ENCODE measurements at regions not wholly inside any gene's neighbourhood (a gene's known extent, or its start where the extent isn't known, plus 50 kb on each side); places are given as distances from the start of the nearest gene placed in this dataset.
"Not testable (repeated sequence)": the region's sequence is repeated elsewhere in the genome, so short reads cannot be mapped to it uniquely, and the experiment has no call there.

- 87 to 92% methylated on average over 2 of the region's 2 CpGs for WGBS, 2 donors
- Histone ChIP-seq H3K4me3 (no peak overlapping the region), H3K36me3 (no peaks in the 10 kb centered on the region), H3K4me1 (no peaks in the 10 kb centered on the region), H3K27ac (no peak overlapping the region), H3K9me3 (no peaks in the 10 kb centered on the region), H3K27me3 (no peaks in the 10 kb centered on the region)
- no peak for DNase-seq
- intact Hi-C loops (cut with DNase I) = no loop called here
- no peak for TF ChIP-seq EP300 (IDR thresholded peaks at IDR 0.05)
Observed at GRCh38 chrX:8005678-8006347, 78.6 kb upstream of the PNPLA4 start.

GRCh38 chrX:8003147-8003883 is 76.1 kb upstream of the PNPLA4 start:
- Histone ChIP-seq H3K27me3 (no peaks in the 10 kb centered on the region), H3K27ac (no peak overlapping the region), H3K4me3 (no peak overlapping the region), H3K9me3 (no peaks in the 10 kb centered on the region), H3K4me1 (no peaks in the 10 kb centered on the region), H3K36me3 (no peaks in the 10 kb centered on the region)
- DNase-seq = no peak
- intact Hi-C loops (cut with DNase I) = no loop called here
- TF ChIP-seq EP300 (IDR thresholded peaks at IDR 0.05) (no peak), POLR2A (IDR thresholded peaks at IDR 0.05) (no peak), POLR2AphosphoS5 (IDR thresholded peaks at IDR 0.05) (no peak), CTCF (IDR thresholded peaks at IDR 0.05) (no peak)
- 98% methylated on average over 29 of the region's 29 CpGs for WGBS, 2 donors

- Histone ChIP-seq H3K27me3 (no peaks in the 10 kb centered on the region), H3K4me3 (no peak overlapping the region), H3K9me3 (no peaks in the 10 kb centered on the region), H3K4me1 (no peaks in the 10 kb centered on the region), H3K36me3 (no peaks in the 10 kb centered on the region), H3K27ac (no peak overlapping the region)
- intact Hi-C loops (cut with DNase I) = loop anchor here (2.0 to 5.0 kb wide), 2 partner anchors 742 to 820 kb away; no protein-coding TSS in a partner anchor
- no peak for DNase-seq
- TF ChIP-seq POLR2AphosphoS5 (IDR thresholded peaks at IDR 0.05) (no peak), POLR2A (IDR thresholded peaks at IDR 0.05) (no peak)
Observed at GRCh38 chrX:7996851-7997250, 69.6 kb upstream of the PNPLA4 start.

GRCh38 chrX:7996414-7996813 is 69.2 kb upstream of the PNPLA4 start:
- no peak for TF ChIP-seq POLR2A (IDR thresholded peaks at IDR 0.05)
- TF ChIP-seq CTCF (IDR thresholded peaks at IDR 0.05) = peak in 3 of 4 experiments; percentile 23 to 49 (median 24)
- Histone ChIP-seq H3K36me3 (no peaks in the 10 kb centered on the region), H3K9me3 (no peaks in the 10 kb centered on the region), H3K27ac (no peak overlapping the region), H3K4me1 (no peaks in the 10 kb centered on the region), H3K4me3 (no peak overlapping the region), H3K27me3 (no peaks in the 10 kb centered on the region)
- DNase-seq = no peak
- intact Hi-C loops (cut with DNase I) = loop anchor here (2.0 to 5.0 kb wide), 2 partner anchors 742 to 821 kb away; no protein-coding TSS in a partner anchor
- WGBS, 2 donors = 18 to 26% methylated on average over 2 of the region's 2 CpGs

GRCh38 chrX:7993873-7994272 is 66.7 kb upstream of the PNPLA4 start:
- Histone ChIP-seq H3K4me1 (no peaks in the 10 kb centered on the region), H3K27me3 (no peaks in the 10 kb centered on the region), H3K9me3 (no peaks in the 10 kb centered on the region), H3K4me3 (no peak overlapping the region), H3K27ac (no peak overlapping the region), H3K36me3 (no peaks in the 10 kb centered on the region)
- TF ChIP-seq POLR2A (IDR thresholded peaks at IDR 0.05) = no peak
- TF ChIP-seq EP300 (IDR thresholded peaks at IDR 0.05) = no peak
- TF ChIP-seq POLR2AphosphoS5 (IDR thresholded peaks at IDR 0.05) = no peak
- TF ChIP-seq CTCF (IDR thresholded peaks at IDR 0.05) = no peak
- 86 to 88% methylated on average over 4 of the region's 4 CpGs for WGBS, 2 donors
- no peak for DNase-seq
- intact Hi-C loops (cut with DNase I) = no loop called here

GRCh38 chrX:7988013-7988759 is 61.0 kb upstream of the PNPLA4 start:
- H3K27me3 ChIP-seq; intact Hi-C loops (cut with DNase I); H3K27ac ChIP-seq; H3K4me3 ChIP-seq; DNase-seq; H3K9me3 ChIP-seq; H3K36me3 ChIP-seq; H3K4me1 ChIP-seq: not testable (repeated sequence)
- 85 to 86% methylated on average over 6 of the region's 6 CpGs for WGBS, 2 donors
